GM21528 (cell line): ENCODE measurements at regions not wholly inside any gene's neighbourhood (a gene's known extent, or its start where the extent isn't known, plus 50 kb on each side); places are given as distances from the start of the nearest gene placed in this dataset.
"Not testable (repeated sequence)": the region's sequence is repeated elsewhere in the genome, so short reads cannot be mapped to it uniquely, and the experiment has no call there.

Source experiments
- ATAC-seq: cut with Tn5 transposase; IDR thresholded peaks from one replicate; pipeline ENCODE4 v1.9.1; 2021; ENCODE audit warnings: mild to moderate bottlenecking, moderate library complexity; ENCODE audit not compliant: unreplicated experiment, low FRiP score

DNA sequence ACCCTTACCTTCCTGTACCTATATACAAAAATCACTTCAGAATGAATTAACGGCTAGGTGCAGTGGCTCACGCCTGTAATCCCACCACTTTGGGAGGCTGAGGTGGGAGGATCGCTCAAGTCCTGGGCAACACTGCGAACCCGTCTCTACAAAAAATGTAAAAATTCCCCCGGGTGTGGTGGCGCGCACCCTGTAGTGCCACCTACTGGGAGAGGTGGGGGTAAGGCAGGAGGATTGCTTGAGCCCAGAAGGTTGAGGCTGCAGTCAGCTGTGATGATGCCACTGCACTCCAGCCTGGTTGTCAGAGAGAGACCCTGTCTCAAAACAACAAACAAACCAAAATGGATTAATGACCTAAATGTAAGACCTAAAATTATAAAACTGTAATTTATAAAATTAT is 307.6 kb downstream of the SPATA31A1 start:
- not testable (repeated sequence) for ATAC-seq

DNA sequence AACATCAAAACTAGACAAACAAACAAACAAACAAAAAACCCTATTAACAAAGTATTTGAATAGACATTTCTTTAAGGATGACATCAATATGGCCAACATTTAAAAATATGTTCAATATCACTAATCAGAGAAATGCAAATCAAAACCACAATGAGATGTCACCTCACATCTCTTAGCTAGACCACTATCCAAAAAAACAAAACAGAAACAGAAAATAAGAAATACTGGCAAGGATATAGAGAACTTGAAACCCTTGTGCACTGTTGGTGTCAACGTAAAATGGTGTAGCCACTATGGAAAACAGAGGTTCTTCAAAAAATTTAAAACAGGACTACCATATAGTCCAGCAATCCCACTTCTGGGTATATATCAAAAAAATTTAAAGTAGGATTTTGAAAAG is 308.2 kb downstream of the SPATA31A1 start:
- ATAC-seq: peak; percentile 73

GRCh38 chr9:39665020-39665419 is 309.6 kb downstream of the SPATA31A1 start:
- ATAC-seq: not testable (repeated sequence)

DNA sequence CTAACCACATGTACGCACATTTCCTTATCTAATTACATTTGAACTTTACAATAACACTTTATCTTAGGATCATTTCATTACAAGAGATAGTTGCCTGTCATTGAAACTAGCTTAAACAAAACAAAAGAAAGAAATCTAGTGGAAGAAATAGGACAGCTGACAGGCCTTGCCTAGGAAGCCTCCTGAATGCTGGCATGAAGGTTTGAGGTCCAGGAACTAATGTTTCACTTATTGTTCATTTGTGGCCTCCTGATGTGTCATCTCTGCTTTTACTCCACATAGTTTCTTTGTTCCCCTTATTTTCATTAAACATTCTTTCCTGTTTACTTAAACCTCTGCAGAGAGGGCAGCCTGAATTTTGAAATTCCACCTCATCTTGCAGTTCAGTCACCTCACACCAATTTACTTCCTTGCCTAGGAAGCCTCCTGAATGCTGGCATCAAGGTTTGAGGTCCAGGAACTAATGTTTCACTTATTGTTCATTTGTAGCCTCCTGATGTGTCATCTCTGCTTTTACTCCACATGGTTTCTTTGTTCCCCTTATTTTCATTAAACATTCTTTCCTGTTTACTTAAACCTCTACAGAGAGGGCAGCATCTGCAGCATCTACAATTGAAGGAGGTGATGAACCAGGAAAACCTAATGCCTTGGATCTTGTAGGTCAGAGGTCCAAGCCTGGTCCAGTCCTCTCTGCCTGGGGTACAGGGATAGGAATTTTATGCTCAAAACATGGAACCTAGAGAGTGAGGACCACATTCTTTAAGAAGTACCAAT is 319.2 kb downstream of the SPATA31A1 start:
- ATAC-seq: not testable (repeated sequence)

DNA sequence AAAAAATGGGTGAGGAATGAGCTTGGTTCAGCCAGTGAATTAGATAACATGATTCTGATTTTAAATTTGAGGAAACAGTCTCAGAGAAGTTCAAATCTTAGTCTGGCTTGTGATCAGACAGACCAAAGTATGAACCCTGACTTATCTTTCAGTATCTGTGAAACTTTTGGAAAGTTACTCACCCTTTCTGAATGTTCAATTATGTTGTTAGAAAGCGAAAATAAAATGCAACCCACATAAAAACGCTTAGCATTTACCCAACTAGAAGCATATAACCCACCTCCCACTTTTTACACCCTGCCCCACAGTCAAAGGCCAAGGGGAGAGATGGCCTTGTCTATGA is 319.7 kb downstream of the SPATA31A1 start:
- not testable (repeated sequence) for ATAC-seq

- not testable (repeated sequence) for ATAC-seq
Observed at GRCh38 chr9:39678534-39679263, 323.2 kb downstream of the SPATA31A1 start.

DNA sequence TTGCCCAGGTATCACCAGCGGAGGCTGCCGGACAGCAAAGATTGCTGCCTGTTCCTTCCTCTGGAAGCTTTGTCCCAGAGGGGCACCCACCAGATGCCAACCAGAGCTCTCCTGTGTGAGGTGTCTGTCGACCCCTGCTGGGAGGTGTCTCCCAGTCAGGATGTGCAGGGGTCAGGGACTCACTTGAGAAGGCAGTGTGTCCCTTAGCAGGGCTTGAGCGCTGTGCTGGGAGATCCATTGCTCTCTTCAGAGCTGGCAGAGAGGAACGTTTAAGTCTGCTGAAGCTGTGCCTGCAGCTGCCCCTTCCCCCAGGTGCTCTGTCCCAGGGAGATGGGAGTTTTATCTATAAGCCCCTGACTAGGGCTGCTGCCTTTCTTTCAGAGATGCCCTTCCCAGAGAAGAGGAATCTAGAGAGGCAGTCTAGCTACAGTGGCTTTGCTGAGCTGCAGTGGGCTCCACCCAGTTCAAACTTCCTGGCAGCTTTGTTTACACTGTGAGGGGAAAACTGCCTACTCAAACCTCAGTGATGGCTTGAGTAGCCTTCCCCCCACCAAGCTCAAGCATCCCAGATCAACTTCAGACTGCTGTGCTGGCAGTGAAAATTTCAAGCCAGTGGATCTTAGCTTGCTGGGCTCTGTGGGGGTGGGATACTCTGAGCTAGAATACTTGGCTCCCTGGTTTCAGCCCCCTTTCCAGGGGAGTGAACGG is 325.4 kb downstream of the SPATA31A1 start:
- ATAC-seq: not testable (repeated sequence)

DNA sequence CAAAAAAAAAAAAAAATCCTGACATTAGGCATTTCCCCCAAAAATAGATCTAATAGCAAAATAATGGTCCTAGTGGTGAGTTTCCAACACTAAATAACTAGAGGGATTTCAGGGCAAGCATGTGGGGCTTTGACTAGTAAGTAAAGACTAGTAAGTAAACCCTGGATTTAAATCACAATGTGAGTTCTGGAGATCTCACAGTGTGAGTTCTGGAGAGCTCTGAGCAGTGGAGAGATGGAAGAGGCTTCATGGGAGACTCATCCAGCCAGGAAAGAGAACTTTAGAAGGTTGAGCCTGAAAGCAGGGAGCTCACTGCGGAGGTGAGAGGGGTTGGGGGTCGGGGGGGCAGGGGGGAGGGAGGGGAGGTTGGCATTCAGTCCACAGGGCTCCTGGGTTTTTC is 373.4 kb downstream of the SPATA31A1 start:
- ATAC-seq: not testable (repeated sequence)

DNA sequence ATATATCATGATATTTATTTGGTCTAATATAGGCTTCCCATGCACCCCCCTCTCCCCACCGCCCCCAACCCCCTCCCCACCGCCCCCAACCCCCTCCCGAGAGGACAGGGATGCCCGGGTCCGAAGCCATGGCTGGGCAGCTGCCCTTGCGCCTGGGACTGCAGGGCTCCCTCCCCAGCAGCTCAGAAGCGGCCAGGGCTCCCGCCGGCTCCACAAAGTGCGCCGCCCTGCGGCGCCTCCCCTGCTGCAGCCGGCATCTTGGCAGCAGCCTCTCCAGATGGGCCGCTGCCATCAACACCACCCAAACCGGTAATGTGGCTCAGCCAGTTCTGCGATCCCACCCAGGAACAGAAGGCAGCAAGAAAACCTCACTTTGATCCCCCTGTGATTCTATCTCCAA is 389.4 kb downstream of the SPATA31A1 start:
- not testable (repeated sequence) for ATAC-seq

GRCh38 chr9:39775570-39775969 is 420.1 kb downstream of the SPATA31A1 start:
- ATAC-seq: not testable (repeated sequence)

DNA sequence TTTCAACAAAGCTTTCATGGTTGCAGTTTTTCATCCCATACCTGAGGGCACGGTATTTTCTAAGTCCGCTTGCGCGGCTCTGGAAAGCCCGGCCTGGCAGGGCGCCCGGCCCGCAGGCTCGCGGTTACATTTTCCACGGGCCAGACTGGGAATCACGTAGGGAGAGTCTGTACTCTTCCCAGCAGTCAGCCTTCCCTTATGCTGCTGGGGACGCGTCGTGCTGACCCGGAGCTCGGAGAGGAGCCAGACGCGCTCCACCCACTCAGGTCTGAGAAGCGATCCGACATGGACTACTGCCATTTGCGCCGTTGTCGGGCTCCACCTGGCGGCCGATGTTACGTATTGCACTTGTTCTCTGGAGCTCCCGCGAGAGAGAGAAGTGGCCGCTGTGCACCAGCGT is 435.9 kb downstream of the SPATA31A1 start:
- peak; percentile 99 for ATAC-seq

DNA sequence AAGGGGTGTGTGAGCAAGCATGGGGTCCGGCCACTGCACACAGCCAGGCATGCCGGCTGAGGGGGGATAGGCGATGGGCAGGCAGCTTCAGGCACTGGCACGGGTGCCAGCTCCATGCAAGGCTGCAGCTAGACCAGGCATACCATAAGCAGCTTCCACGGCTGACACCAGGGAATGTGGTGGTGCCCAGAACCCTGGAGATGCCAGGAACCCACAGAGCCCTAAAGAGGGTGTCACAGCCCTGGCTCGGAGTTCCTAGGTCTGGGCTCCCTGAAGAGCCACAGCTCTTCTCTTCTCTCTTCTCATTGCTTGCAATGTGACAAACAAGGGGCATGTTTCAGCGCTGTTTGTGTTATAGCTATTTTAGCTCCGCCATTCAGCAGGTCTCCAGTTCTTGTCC is 442.5 kb downstream of the SPATA31A1 start:
- ATAC-seq: not testable (repeated sequence)

DNA sequence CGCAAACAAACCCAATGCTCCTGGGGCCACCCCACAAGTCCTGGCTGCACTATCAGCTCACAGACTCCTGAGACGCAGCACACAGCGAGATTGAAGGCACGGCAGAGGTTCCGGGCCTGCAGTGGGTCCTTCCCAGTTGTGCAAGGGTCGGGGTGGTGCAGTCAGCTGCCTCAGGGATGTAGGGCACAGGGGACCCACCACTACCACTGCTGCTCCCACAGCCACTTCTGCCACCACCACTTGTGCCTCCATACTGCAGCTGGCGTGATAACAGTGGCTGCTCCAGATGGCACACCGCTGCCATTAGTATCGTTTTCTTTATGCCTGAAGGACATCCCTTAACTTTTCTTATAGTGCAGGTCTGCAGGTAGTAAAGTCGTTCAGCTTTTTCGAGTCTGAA is 443.8 kb downstream of the SPATA31A1 start:
- not testable (repeated sequence) for ATAC-seq

DNA sequence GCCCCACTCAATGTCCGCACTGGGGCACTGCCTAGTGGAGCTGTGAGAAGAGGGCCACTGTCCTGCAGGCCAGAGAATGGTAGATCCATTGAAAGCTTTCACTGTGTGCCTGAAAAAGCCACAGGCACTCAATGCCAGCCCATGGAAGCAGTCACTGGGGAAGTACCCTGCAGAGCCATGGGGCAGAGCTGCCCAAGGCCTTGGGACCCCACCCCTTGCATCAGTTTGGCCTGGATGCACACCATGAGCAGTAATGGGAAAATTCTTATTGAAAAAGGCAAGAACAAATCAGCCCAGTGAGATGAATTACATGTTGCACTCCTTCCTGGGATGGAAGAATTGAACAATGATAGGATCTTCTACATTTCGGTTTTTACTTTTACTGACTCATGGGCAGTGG is 447.1 kb downstream of the SPATA31A1 start:
- not testable (repeated sequence) for ATAC-seq

- ATAC-seq: peak; percentile 61
Observed at GRCh38 chr9:39809401-39810226, 454.1 kb downstream of the SPATA31A1 start.

GRCh38 chr9:39810401-39810800 is 454.9 kb downstream of the SPATA31A1 start:
- ATAC-seq: not testable (repeated sequence)

- ATAC-seq: not testable (repeated sequence)
Observed at GRCh38 chr9:39811615-39812014, 456.1 kb downstream of the SPATA31A1 start.

DNA sequence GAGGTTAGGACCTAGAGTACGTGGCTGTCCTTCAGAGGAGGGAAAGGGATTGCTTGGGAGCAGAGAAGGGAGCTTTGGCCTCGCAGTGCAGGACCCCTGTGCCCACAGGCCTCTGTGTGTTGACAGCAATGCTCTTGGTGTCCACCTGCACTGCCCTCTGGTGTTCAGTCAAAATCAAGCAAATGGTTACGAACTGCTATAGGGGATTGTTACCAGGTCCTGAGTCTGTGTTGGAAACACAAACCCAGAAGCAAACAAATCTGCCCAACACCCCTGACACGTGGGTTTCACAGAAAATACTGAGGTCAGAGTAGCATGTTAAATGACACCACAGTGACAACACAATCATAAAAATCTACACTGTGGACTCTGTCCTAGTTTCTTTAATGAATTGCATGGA is 473.0 kb downstream of the SPATA31A1 start:
- not testable (repeated sequence) for ATAC-seq
